SK-N-SH (cell line): ENCODE measurements at regions not wholly inside any gene's neighbourhood (a gene's known extent, or its start where the extent isn't known, plus 50 kb on each side); places are given as distances from the start of the nearest gene placed in this dataset.

Source experiments
- CTCF ChIA-PET: fragments of 300-600, 350-600 bp; formaldehyde crosslinking; extraction: SDS; loops from one replicate; lab custom pipeline; 2021; lab: Yijun Ruan, JAX
- POLR2A ChIA-PET: fragments of 350-600 bp; sonication (Branson Sonifier 250); formaldehyde crosslinking; extraction: SDS; loops from one replicate; lab custom pipeline; 2020; ENCODE audit warnings: antibody characterized with exemption, inconsistent platforms; lab: Yijun Ruan, JAX
- DNase-seq: peaks from one replicate; pipeline ENCODE4 v3.0.0; 2012
- H2AFZ ChIP-seq: fragments of 200-600 bp; sonication (generic); 2 replicates; pipeline ENCODE4 v1.8.1; 2016; ENCODE audit warnings: antibody characterized with exemption, mild to moderate bottlenecking, low read depth
- H3F3A ChIP-seq: fragments of 200-600 bp; sonication (generic); replicated peaks from 2 replicates; pipeline ENCODE3; 2016; ENCODE audit warnings: antibody characterized with exemption, mild to moderate bottlenecking; ENCODE audit not compliant: insufficient read depth
- H3K27ac ChIP-seq, 2 experiments: fragments of 200-500 bp in 1 of 2; fragments of 200-600 bp in 1 of 2; sonication (Bioruptor generic) in 1 of 2; sonication (generic), shearing (Covaris generic) in 1 of 2; 2 replicates each; pipeline versions ENCODE4 v1.5.1 to v1.6.1; 2014 to 2016; ENCODE audit warnings: low read depth in 2 of 2, inconsistent platforms in 1 of 2, low read length in 1 of 2, mild to moderate bottlenecking in 1 of 2, mixed read lengths in 1 of 2
- H3K27me3 ChIP-seq: fragments of 200-600 bp; sonication (generic), shearing (Covaris generic); 2 replicates; pipeline ENCODE4 v1.6.1; 2016; ENCODE audit warnings: mixed run types; ENCODE audit not compliant: insufficient read depth
- H3K36me3 ChIP-seq, 2 experiments: fragments of 200-500 bp in 1 of 2; fragments of 200-600 bp in 1 of 2; sonication (Bioruptor generic) in 1 of 2; sonication (generic) in 1 of 2; replicated peaks in 1 of 2; 2 replicates each; pipeline versions ENCODE3 to v1.5.1; 2014 to 2016; ENCODE audit warnings: low read length in 1 of 2, mild to moderate bottlenecking in 1 of 2; ENCODE audit not compliant: insufficient read depth in 2 of 2, control insufficient read depth in 1 of 2
- H3K4me1 ChIP-seq, 2 experiments: fragments of 200-500 bp in 1 of 2; fragments of 200-600 bp in 1 of 2; sonication (Bioruptor generic) in 1 of 2; sonication (generic), shearing (Covaris generic) in 1 of 2; 2 replicates each; pipeline versions ENCODE4 v1.5.1 to v1.6.1; 2014 to 2016; ENCODE audit warnings: low read depth in 1 of 2, low read length in 1 of 2, mixed run types in 1 of 2; ENCODE audit not compliant: insufficient read depth in 2 of 2, control insufficient read depth in 1 of 2
- H3K4me2 ChIP-seq: fragments of 200-600 bp; sonication (generic), shearing (Covaris generic); 2 replicates; pipeline ENCODE4 v1.6.1; 2017; ENCODE audit warnings: mixed run types
- H3K4me3 ChIP-seq, 2 experiments: fragments of 200-500 bp in 1 of 2; fragments of 200-600 bp in 1 of 2; sonication (Bioruptor generic) in 1 of 2; sonication (generic), shearing (Covaris generic) in 1 of 2; 2 replicates each; pipeline versions ENCODE4 v1.5.1 to v1.8.1; 2014 to 2016; ENCODE audit warnings: low read depth in 2 of 2, inconsistent platforms in 1 of 2, low read length in 1 of 2, mild to moderate bottlenecking in 1 of 2, mixed read lengths in 1 of 2, moderate library complexity in 1 of 2
- H3K79me2 ChIP-seq: fragments of 200-600 bp; sonication (generic); 2 replicates; pipeline ENCODE4 v1.8.1; 2017; ENCODE audit warnings: mild to moderate bottlenecking; ENCODE audit not compliant: insufficient read depth
- H3K9ac ChIP-seq: fragments of 200-600 bp; sonication (generic); 2 replicates; pipeline ENCODE4 v1.6.1; 2017; ENCODE audit warnings: mixed run types
- H3K9me2 ChIP-seq: fragments of 200-600 bp; sonication (generic); 2 replicates; pipeline ENCODE4 v1.6.1; 2017; ENCODE audit warnings: mixed run types
- H3K9me3 ChIP-seq: fragments of 200-600 bp; sonication (generic); 2 replicates; pipeline ENCODE4 v1.6.1; 2017; ENCODE audit warnings: mixed run types, mild to moderate bottlenecking, moderate library complexity
- H4K20me1 ChIP-seq: fragments of 200-600 bp; sonication (generic); 2 replicates; pipeline ENCODE4 v1.6.1; 2017; ENCODE audit warnings: mild to moderate bottlenecking, mixed run types; ENCODE audit not compliant: insufficient read depth
- EP300 ChIP-seq, 2 experiments: IDR thresholded peaks; 2 replicates each; pipeline versions ENCODE4 v1.4.0 to v1.6.1; 2012; ENCODE audit warnings: borderline replicate concordance in 1 of 2, low read depth in 1 of 2, low read length in 1 of 2
- FOSL2 ChIP-seq: IDR thresholded peaks from 2 replicates; pipeline ENCODE4 v1.4.0; 2012; ENCODE audit warnings: low read depth, mild to moderate bottlenecking, moderate library complexity, borderline replicate concordance
- GABPA ChIP-seq: IDR thresholded peaks from 2 replicates; pipeline ENCODE4 v1.4.0; 2012; ENCODE audit warnings: low read depth, mild to moderate bottlenecking
- JUND ChIP-seq: IDR thresholded peaks from 2 replicates; pipeline ENCODE4 v1.4.0; 2012
- MEF2A ChIP-seq: IDR thresholded peaks from 2 replicates; pipeline ENCODE4 v1.4.0; 2012; ENCODE audit warnings: low read depth, borderline replicate concordance
- NFIC ChIP-seq: IDR thresholded peaks from 2 replicates; pipeline ENCODE4 v1.4.0; 2012; ENCODE audit warnings: borderline replicate concordance
- NRF1 ChIP-seq: IDR thresholded peaks from 2 replicates; pipeline ENCODE4 v1.6.1; 2012; ENCODE audit warnings: low read depth, mild to moderate bottlenecking, low read length
- POLR2AphosphoS5 ChIP-seq: IDR thresholded peaks from 2 replicates; pipeline ENCODE4 v1.6.1; 2012; ENCODE audit warnings: low read depth, low read length
- RAD21 ChIP-seq: IDR thresholded peaks from 2 replicates; pipeline ENCODE4 v1.6.1; 2012; ENCODE audit warnings: mild to moderate bottlenecking, low read length
- SMC3 ChIP-seq: IDR thresholded peaks from 2 replicates; pipeline ENCODE4 v1.6.1; 2012; ENCODE audit warnings: low read depth, low read length, improper control_type of control experiment
- TAF1 ChIP-seq: IDR thresholded peaks from 2 replicates; pipeline ENCODE4 v1.6.1; 2012; ENCODE audit warnings: low read depth, mild to moderate bottlenecking, low read length, moderate library complexity, borderline replicate concordance
- TCF12 ChIP-seq: IDR thresholded peaks from 2 replicates; pipeline ENCODE4 v1.4.0; 2012
- TEAD4 ChIP-seq: IDR thresholded peaks from 2 replicates; pipeline ENCODE4 v1.4.0; 2012; ENCODE audit warnings: mild to moderate bottlenecking, borderline replicate concordance; ENCODE audit not compliant: insufficient read depth
- WGBS: methylation state at CpG from one replicate; pipeline ENCODE4 v1.1.6; 2017; ENCODE audit warnings: low lambda C conversion rate; 5-methylcytosine and 5-hydroxymethylcytosine counted together
- TF ChIP-seq, protein P1 (sequence below): fragments of 200-600 bp; sonication (generic); IDR thresholded peaks from 2 replicates; pipeline ENCODE4 v1.6.1; 2017; ENCODE audit warnings: antibody characterized with exemption, mild to moderate bottlenecking, moderate library complexity
- TF ChIP-seq, protein P2 (sequence below): IDR thresholded peaks from 2 replicates; pipeline ENCODE4 v1.4.0; 2012; ENCODE audit warnings: low read depth
- TF ChIP-seq, protein P3 (sequence below): fragments of 150-350 bp; IDR thresholded peaks from 2 replicates; pipeline ENCODE4 v1.6.1; 2017; ENCODE audit warnings: antibody characterized with exemption, low read length, low read depth, borderline replicate concordance
- TF ChIP-seq, protein P4 (sequence below): IDR thresholded peaks from 2 replicates; pipeline ENCODE4; 2012

DNA sequence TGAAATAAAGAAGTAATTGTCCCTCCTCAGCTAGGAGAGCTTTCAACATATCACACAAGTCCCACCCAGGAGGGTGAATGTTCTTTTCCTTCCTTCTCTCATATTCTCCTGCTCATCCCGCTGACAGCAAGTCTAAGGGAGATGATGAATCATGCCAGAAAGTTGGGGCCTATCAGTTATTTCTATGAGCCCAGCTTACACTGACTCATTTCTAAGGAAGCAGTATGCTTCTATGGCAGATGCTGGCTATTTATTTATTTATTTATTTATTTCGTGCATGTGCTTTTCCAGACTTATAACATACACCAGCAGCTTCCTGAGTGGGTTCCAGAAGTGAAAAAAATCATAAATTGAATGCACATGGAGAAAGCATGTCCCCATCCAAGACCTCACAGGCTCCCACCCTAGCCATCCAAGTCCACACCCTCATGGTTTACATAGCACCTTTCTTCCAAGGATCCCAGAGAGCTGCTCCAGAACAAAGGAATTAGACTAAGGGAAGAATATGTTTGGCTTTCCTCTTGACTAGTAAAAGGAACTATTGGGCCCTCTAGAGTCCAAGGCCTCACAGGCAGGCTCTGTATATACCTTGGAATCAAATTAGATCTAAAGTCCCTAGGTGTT is 1074.2 kb upstream of the ZEB2 start:
- Histone ChIP-seq H3F3A (peaks cover 14% of the 10 kb centered on the region), H3K9ac (peak overlapping the region; percentile 10; the same call in 1 of the 2 replicates), H3K9me3 (no peaks in the 10 kb centered on the region), H4K20me1 (no peaks in the 10 kb centered on the region), H3K79me2 (no peaks in the 10 kb centered on the region), H3K9me2 (no peaks in the 10 kb centered on the region), H3K4me2 (peak overlapping the region; percentile 45; the same call in 1 of the 2 replicates), H3K4me1 (peaks cover 0 to 39% of the 10 kb centered on the region in 2 experiments; a peak in 3 of 4 replicates), H3K27me3 (no peaks in the 10 kb centered on the region), H3K36me3 (no peaks in the 10 kb centered on the region), H3K27ac (peak overlapping the region; percentile 25 to 90; a peak in 3 of 4 replicates), H3K4me3 (no peak overlapping the region), H2AFZ (no peak overlapping the region)
- ChIA-PET POLR2A (no interaction called here), CTCF (no interaction called here)
- 2% methylated on average over 2 of the region's 2 CpGs for WGBS
- DNase-seq: no peak
- TF ChIP-seq, protein P1, sequence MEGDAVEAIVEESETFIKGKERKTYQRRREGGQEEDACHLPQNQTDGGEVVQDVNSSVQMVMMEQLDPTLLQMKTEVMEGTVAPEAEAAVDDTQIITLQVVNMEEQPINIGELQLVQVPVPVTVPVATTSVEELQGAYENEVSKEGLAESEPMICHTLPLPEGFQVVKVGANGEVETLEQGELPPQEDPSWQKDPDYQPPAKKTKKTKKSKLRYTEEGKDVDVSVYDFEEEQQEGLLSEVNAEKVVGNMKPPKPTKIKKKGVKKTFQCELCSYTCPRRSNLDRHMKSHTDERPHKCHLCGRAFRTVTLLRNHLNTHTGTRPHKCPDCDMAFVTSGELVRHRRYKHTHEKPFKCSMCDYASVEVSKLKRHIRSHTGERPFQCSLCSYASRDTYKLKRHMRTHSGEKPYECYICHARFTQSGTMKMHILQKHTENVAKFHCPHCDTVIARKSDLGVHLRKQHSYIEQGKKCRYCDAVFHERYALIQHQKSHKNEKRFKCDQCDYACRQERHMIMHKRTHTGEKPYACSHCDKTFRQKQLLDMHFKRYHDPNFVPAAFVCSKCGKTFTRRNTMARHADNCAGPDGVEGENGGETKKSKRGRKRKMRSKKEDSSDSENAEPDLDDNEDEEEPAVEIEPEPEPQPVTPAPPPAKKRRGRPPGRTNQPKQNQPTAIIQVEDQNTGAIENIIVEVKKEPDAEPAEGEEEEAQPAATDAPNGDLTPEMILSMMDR: peak; percentile 51
- peak; percentile 37; the same call in 1 of the 2 replicates for TF ChIP-seq POLR2AphosphoS5
- peak; percentile 85 for TF ChIP-seq JUND
- TF ChIP-seq RAD21: peak; percentile 33; the same call in 1 of the 2 replicates
- TF ChIP-seq, protein P2, sequence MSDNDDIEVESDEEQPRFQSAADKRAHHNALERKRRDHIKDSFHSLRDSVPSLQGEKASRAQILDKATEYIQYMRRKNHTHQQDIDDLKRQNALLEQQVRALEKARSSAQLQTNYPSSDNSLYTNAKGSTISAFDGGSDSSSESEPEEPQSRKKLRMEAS: peak; percentile 56; the same call in 1 of the 2 replicates
- TF ChIP-seq FOSL2: peak; percentile 92
- TF ChIP-seq TEAD4: 0 out of 2 replicates have a peak, but pooled peaks have one; percentile 25
- TF ChIP-seq GABPA: no peak
- peak in 1 of 2 experiments; percentile 73; a peak in 2 of 4 replicates for TF ChIP-seq EP300 (IDR thresholded peaks at IDR 0.05; ENCODE audit: borderline replicate concordance in 1 of 2, low read depth in 1 of 2, low read length in 1 of 2)
- TF ChIP-seq TCF12: peak; percentile 84
- no peak for TF ChIP-seq SMC3
- TF ChIP-seq MEF2A: peak; percentile 4; the same call in 1 of the 2 replicates
- TF ChIP-seq NRF1: no peak
- TF ChIP-seq, protein P3, sequence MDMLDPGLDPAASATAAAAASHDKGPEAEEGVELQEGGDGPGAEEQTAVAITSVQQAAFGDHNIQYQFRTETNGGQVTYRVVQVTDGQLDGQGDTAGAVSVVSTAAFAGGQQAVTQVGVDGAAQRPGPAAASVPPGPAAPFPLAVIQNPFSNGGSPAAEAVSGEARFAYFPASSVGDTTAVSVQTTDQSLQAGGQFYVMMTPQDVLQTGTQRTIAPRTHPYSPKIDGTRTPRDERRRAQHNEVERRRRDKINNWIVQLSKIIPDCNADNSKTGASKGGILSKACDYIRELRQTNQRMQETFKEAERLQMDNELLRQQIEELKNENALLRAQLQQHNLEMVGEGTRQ: no peak
- TF ChIP-seq, protein P4, sequence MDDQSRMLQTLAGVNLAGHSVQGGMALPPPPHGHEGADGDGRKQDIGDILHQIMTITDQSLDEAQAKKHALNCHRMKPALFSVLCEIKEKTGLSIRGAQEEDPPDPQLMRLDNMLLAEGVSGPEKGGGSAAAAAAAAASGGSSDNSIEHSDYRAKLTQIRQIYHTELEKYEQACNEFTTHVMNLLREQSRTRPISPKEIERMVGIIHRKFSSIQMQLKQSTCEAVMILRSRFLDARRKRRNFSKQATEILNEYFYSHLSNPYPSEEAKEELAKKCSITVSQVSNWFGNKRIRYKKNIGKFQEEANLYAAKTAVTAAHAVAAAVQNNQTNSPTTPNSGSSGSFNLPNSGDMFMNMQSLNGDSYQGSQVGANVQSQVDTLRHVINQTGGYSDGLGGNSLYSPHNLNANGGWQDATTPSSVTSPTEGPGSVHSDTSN: peak; percentile 94
- no peak for TF ChIP-seq TAF1
- TF ChIP-seq NFIC: peak; percentile 63
